GM18499 (cell line): ENCODE measurements at regions not wholly inside any gene's neighbourhood (a gene's known extent, or its start where the extent isn't known, plus 50 kb on each side); places are given as distances from the start of the nearest gene placed in this dataset.
"Not testable (repeated sequence)": the region's sequence is repeated elsewhere in the genome, so short reads cannot be mapped to it uniquely, and the experiment has no call there.

Experiments
- ATAC-seq: cut with Tn5 transposase; IDR thresholded peaks from one replicate; pipeline ENCODE4 v1.9.1; 2021; ENCODE audit warnings: moderate number of reproducible peaks; ENCODE audit not compliant: insufficient read depth, unreplicated experiment

DNA sequence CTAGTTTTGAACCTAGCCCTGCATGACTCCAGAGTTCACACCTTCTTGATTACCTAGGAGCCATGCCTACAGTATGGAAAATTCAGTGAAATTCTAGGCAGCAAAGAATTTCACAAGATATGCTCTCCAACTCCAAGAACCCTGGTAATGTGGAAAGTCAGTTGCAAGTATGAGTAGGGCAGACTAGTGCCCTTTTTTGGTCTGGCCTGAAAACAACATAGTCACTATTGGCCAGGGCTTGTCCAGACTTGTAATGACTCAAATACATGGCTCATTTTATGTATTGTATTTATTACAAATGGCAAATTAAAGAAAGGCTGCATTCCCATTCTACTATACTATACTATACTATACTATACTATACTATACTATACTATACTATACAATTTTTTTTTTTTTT lies 160.4 kb downstream of the ESM1 start:
- no peak for ATAC-seq

GRCh38 chr5:54823006-54823405 lies 162.4 kb downstream of the ESM1 start:
- no peak for ATAC-seq

DNA sequence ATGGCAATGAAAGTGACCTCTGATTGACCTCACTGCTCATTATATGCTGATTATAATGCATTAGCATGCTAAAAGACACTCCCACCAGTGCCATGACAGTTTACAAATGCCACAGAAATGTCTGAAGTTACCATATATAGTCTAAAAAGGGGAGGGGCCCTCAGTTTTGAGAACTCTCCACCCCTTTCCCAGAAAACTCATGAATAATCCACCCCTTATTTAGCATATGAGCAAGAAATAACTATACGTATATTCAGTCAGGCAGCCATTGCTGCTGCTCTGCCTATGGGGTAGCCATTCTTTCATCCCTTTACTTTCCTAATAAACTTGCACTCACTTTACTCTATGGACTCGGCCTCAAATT lies 163.1 kb downstream of the ESM1 start:
- ATAC-seq, result no peak

DNA sequence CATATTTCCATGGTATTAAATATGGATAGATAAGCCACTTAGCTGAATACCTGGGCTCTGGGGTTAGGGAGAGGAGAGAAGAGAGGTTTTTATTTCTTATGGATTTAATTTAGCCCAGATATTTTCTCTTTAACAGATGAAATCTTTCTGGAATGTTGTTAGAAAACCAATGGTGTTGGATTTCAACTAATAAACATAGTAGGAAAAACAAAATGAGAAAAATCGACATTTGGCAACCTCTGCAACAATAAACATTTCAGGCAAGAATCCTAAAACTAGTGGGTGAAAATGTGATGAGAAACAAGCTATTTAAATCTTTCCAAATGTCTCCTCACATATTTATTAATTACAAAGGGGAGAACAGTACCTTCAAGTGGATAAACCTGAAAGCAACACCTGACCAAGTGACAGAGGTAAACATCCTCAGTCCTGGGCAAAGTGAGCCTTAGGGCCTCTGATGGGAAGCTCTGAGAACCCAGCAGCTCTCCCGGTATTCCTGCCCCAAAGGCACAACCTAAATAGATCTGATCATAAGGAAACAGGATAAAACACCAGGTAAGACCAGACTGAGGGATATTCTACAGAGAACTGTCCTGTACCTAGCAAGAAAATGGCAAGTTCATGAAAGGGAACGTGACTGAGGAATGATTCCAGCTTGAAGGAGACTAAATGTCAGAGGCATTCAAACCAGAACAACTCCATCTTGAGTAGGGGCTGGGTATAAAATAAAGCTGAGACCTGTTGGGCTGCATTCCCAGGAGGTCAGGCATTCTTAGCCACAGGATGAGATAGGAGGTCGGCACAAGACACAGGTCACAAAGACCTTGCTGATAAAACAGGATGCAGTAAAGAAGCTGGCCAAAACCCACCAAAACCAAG lies 163.7 kb downstream of the ESM1 start:
- no peak for ATAC-seq

GRCh38 chr5:54820346-54821134 lies 164.9 kb downstream of the ESM1 start:
- no peak for ATAC-seq

- ATAC-seq, result no peak
Measured at GRCh38 chr5:54807421-54807820, 178.0 kb downstream of the ESM1 start.

DNA sequence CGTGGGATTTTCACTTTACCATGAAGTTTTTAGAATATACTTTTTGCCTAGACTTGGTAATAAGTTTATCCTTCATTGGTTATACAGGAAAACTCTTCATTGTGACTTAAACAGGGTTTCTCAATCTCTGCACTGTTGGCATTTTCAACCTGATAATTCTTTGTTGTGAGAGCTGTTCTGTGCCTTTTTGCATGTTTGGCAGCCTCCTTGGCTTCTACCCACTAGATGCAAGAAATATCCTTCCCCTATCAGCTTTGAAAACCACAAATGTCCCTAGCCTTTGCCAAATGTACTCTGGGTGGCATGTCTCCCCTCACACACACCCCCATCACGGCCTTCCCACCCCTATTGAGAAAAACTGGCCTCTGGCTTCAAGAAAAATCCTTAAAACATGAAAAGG lies 180.9 kb downstream of the ESM1 start:
- no peak for ATAC-seq

DNA sequence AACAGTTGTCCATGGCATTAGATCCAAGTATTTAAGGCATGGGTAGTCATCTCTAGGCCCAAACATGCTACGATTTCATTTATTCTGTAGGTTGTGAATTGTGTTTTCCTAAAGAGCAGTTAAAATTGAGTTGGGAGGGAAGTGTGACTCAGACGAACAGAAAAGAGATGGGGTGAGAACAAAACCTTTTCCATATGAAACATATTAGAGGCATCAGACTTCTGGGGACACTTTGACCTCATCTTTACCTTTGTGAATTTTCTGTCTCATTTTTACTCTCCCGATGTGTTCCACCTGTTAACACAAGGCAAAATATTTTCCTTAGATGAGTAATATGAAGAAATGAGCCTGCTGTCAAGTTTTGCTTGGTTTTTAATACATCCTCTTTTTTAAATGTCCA lies 181.3 kb downstream of the ESM1 start:
- no peak for ATAC-seq

DNA sequence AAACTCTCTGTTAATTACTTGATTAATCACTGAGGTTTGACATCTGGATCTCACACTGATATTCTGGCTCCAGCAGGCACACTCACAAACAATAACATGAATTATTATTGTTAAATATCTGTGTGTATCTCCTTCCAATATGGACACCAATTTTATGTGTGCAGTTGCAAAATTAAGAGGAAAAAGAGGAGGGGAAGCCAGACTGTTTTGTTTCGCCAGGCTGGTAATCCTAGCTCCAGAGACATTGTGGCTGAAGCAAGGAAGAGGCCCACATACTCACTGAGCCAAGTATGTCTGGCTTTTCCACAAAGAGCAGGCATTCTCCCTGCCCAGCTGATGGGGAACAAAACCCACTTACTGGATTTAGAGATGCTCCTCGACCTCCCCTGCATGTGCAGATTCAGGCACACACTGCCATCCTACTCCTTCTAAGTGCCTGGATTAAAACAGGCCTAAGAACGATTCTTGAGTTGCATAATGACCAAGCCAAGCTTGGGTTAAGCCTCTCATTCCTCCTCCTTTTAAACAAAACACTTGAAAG lies 181.9 kb downstream of the ESM1 start:
- ATAC-seq, result no peak

- peak; percentile 88 for ATAC-seq
Measured at GRCh38 chr5:54799645-54800044, 185.7 kb downstream of the ESM1 start.

GRCh38 chr5:54795777-54796176 lies 189.6 kb downstream of the ESM1 start:
- ATAC-seq, result no peak

DNA sequence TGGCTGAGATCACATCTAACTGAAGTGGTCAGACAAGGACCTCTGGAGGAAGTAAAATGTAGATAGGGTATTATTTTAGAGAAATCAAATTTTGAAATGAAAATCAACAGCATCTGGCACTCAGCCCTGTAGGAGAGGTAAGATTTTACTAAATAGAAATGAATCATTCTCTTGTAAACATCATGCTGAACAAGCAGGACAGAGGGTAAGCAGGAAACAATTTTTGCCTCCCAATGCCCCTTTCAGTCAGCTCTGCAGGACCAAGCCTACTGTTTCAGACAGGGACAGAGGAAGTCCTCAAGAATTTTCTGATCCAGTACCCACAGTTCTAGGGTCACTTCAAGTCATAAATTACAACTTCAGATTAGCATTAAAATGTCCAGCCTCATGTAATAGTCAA lies 190.1 kb downstream of the ESM1 start:
- no peak for ATAC-seq

GRCh38 chr5:54794135-54794975 lies 191.0 kb downstream of the ESM1 start:
- ATAC-seq, result no peak

DNA sequence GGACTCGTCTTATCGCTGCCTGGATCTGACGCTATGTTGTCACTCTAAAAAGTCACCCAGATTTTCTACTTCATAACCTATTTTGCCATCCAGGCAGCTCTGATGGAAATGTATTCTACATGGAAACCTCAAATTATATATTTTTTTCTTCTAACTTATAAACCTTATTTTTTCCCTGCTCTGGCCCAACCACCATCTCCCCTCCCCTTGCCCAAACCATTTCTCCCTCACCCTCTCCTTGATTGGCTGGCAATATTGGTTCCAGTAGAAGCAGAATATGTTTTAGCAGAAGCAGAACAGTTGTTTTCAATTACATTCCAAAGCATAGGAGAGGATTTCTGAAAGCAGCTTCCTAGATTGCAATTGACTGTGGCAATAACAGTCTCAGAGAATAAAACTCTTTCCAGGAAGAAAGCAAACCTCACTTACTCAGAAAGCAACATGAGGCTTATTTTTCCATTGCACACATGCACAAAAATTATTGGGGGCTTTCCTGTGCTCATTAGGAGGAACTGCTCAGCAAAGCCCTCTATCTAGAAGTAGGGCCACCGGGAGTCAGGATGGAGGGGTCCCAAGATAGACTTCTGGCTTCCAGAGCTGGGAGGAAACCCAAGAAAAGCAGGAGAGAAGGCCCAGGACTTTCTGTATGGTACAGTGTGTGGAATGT lies 191.8 kb downstream of the ESM1 start:
- no peak for ATAC-seq

- ATAC-seq, result no peak
Measured at GRCh38 chr5:54792611-54793404, 192.6 kb downstream of the ESM1 start.

GRCh38 chr5:54787910-54788309 lies 197.5 kb downstream of the ESM1 start:
- not testable (repeated sequence) for ATAC-seq

GRCh38 chr5:54785729-54786591 lies 199.4 kb downstream of the ESM1 start:
- ATAC-seq, result peak; percentile 89

GRCh38 chr5:54778783-54779182 lies 206.6 kb downstream of the ESM1 start:
- no peak for ATAC-seq
